Left ventricle myocardium inferior (tissue), 1 donor: ENCODE measurements at regions not wholly inside any gene's neighbourhood (a gene's known extent, or its start where the extent isn't known, plus 50 kb on each side); places are given as distances from the start of the nearest gene placed in this dataset.

Experiments
- DNase-seq: peaks from one replicate; pipeline ENCODE4 v3.0.0-alpha.2; 2020
- H3K27ac ChIP-seq: fragments of 200-600 bp; replicated peaks from 2 replicates; pipeline ENCODE4 v1.8.0; 2021
- H3K27me3 ChIP-seq: fragments of 200-600 bp; 2 replicates; pipeline ENCODE4 v1.8.0; 2021; ENCODE audit warnings: low read depth
- H3K36me3 ChIP-seq: fragments of 200-600 bp; 2 replicates; pipeline ENCODE4 v1.8.0; 2021
- H3K4me1 ChIP-seq: fragments of 200-600 bp; 2 replicates; pipeline ENCODE4 v1.8.0; 2021
- H3K4me3 ChIP-seq: fragments of 200-600 bp; 2 replicates; pipeline ENCODE4 v1.8.0; 2021; ENCODE audit warnings: mild to moderate bottlenecking, moderate library complexity
- H3K9me3 ChIP-seq: fragments of 200-600 bp; replicated peaks from 2 replicates; pipeline ENCODE4 v1.8.0; 2021
- intact Hi-C: fragments of 100-400 bp; cut with micrococcal nuclease; formaldehyde crosslinking; loops from one replicate; pipeline ENCODE4 v1.11.0; 2022
- TF ChIP-seq, protein P1 (sequence below): fragments of 200-600 bp; IDR thresholded peaks from 2 replicates; pipeline ENCODE4 v1.8.0; 2021; ENCODE audit warnings: antibody characterized with exemption, mild to moderate bottlenecking, borderline replicate concordance
- donor health status: DM: no; HTN: yes; CAD: no; lungs with severe emphysema.

DNA sequence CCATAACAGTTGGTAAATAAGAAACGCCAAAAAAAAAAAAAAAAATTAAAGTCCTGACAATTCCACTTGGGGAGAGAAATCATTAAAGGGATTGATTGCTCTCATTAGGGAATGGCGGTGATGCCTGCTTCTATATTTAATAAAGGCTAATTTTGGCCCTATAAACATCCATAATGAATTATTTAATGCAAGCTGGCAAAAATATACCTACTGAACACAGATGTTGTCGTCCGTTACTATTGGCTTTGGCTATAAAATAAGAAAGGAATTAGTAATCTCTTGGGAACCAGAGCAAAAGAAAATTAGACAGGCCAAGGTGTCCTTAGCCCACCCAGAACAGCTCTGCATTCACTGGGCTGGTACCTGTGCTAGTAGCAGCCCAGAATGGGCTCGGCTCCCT lies 717.3 kb downstream of the DIAPH3 start:
- Histone ChIP-seq H3K36me3 (no peaks in the 10 kb centered on the region), H3K27me3 (no peaks in the 10 kb centered on the region), H3K4me3 (no peak overlapping the region), H3K9me3 (no peaks in the 10 kb centered on the region), H3K4me1 (peaks cover 5% of the 10 kb centered on the region), H3K27ac (no peak overlapping the region)
- DNase-seq, result no peak
- intact Hi-C loops, result no loop called here
- TF ChIP-seq, protein P1, sequence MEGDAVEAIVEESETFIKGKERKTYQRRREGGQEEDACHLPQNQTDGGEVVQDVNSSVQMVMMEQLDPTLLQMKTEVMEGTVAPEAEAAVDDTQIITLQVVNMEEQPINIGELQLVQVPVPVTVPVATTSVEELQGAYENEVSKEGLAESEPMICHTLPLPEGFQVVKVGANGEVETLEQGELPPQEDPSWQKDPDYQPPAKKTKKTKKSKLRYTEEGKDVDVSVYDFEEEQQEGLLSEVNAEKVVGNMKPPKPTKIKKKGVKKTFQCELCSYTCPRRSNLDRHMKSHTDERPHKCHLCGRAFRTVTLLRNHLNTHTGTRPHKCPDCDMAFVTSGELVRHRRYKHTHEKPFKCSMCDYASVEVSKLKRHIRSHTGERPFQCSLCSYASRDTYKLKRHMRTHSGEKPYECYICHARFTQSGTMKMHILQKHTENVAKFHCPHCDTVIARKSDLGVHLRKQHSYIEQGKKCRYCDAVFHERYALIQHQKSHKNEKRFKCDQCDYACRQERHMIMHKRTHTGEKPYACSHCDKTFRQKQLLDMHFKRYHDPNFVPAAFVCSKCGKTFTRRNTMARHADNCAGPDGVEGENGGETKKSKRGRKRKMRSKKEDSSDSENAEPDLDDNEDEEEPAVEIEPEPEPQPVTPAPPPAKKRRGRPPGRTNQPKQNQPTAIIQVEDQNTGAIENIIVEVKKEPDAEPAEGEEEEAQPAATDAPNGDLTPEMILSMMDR, result no peak

DNA sequence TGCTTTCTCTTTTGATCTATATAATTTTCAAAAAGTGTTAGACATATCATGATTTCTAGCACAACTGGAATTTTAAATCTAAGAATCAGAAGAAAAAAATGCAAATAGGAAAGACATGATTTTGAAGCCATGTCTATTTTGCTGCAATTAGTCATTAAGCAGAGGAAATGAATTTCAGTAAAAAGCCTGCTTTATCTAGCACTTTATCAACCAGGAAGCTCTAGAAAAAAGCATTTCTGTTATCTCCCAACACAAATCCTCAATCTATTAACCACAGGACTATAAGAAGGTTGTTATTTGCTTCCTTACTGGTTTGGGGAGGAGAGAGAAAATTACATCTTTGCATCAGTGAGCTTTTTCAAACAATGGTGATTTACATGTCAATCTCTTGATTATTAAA lies 716.7 kb downstream of the DIAPH3 start:
- H3K9me3 ChIP-seq, result no peaks in the 10 kb centered on the region
- intact Hi-C loops, result no loop called here
- H3K36me3 ChIP-seq, result no peaks in the 10 kb centered on the region

DNA sequence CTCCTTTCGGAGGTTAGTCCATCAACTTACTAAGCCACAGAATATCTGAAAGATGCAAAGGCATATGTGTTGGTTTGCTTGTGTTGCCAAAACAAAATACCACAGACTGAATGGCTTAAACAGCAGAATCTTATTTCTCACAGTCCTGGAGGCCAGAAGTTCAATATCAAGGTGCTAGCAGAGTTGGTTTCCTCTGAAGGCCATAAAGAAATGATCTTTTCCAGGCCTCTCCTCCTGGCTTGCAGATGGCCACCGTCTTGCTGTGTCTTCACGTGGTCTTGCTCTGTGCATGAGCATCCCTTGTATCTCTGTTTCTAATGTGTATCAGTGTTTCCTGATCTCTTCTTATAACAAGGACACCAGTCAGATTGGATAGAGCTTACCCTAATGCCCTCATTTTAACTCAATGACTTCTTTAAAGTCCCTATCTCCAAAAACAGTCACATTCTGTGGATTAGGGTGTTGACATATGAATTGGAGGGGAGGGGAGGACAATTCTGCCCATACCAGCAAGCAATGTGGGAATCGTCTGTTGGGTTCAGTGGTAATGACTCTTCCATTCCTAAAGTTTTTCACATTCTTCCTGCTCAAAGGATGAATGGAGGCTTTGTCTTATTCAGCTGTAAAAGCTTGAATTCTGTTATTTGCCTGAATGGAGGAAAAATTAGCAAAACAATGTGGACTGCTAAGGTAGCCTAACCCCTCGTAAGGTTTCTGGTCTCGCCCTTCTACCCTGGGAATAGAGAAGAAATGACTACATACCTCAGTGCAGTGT lies 715.7 kb downstream of the DIAPH3 start:
- no peaks in the 10 kb centered on the region for H3K27me3 ChIP-seq
- TF ChIP-seq, protein P1, result no peak
- H3K4me3 ChIP-seq, result no peak overlapping the region
- no peak for DNase-seq
- peaks cover 3% of the 10 kb centered on the region for H3K4me1 ChIP-seq
- no peak overlapping the region for H3K27ac ChIP-seq
- intact Hi-C loops, result no loop called here
- no peaks in the 10 kb centered on the region for H3K36me3 ChIP-seq
- no peaks in the 10 kb centered on the region for H3K9me3 ChIP-seq

More for the DNA sequence above, 716.7 kb downstream of the DIAPH3 start:
- no peaks in the 10 kb centered on the region for H3K27me3 ChIP-seq
- H3K4me1 ChIP-seq, result peaks cover 5% of the 10 kb centered on the region
- H3K4me3 ChIP-seq, result no peak overlapping the region
- TF ChIP-seq, protein P1, result no peak
- H3K27ac ChIP-seq, result no peak overlapping the region
- no peak for DNase-seq

DNA sequence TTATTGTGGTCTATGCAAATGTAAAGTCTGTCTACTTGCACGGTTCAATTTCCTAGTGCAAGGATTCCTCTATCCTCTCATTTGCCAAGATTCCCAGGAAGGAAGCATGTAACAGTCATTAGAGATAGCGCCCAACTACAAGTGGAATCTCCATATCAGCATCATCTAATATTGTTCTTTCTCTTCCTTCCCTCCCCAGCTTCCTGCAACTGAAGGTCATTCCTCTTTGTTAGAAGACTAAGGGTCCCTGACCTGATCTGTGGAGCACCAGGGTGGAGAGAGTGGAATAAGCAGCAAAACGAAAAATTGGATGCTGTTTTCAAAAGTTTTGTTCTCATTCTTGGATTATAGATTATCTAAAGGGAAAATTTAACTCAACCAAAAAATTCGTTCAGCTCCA lies 714.0 kb downstream of the DIAPH3 start:
- H3K36me3 ChIP-seq, result no peaks in the 10 kb centered on the region
- intact Hi-C loops, result no loop called here
- H3K4me3 ChIP-seq, result no peak overlapping the region
- no peak for DNase-seq
- H3K27me3 ChIP-seq, result no peaks in the 10 kb centered on the region
- no peaks in the 10 kb centered on the region for H3K4me1 ChIP-seq
- H3K27ac ChIP-seq, result no peak overlapping the region
- H3K9me3 ChIP-seq, result no peaks in the 10 kb centered on the region
- TF ChIP-seq, protein P1, result no peak

DNA sequence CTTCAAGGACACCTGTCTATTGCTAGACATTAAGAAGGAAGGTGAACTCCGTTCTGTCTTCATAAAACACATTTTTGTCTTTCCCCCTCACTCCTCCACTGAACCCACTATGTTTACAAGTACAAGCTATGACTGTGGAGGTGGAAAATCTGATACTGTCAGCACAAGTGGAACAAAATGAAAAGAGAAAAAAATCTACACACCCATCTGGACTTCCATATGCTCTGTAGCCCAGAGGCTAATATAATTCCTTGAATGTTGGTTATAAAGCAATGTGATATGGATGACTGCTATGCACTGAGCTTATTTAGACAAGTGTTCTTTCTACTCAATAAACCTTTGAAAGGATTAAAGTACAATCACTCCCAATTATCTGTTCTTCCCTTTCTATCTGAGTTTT lies 713.5 kb downstream of the DIAPH3 start:
- DNase-seq, result no peak
- no peaks in the 10 kb centered on the region for H3K27me3 ChIP-seq
- no peak overlapping the region for H3K4me3 ChIP-seq
- H3K9me3 ChIP-seq, result no peaks in the 10 kb centered on the region
- no peak overlapping the region for H3K27ac ChIP-seq
- H3K4me1 ChIP-seq, result no peaks in the 10 kb centered on the region
- intact Hi-C loops, result no loop called here
- H3K36me3 ChIP-seq, result no peaks in the 10 kb centered on the region
- TF ChIP-seq, protein P1, result no peak
